ENCODE measurements at regions not wholly inside any gene's neighbourhood (a gene's known extent, or its start where the extent isn't known, plus 50 kb on each side); places are given as distances from the start of the nearest gene placed in this dataset.
"Not testable (repeated sequence)": the region's sequence is repeated elsewhere in the genome, so short reads cannot be mapped to it uniquely, and the experiment has no call there.

DNA sequence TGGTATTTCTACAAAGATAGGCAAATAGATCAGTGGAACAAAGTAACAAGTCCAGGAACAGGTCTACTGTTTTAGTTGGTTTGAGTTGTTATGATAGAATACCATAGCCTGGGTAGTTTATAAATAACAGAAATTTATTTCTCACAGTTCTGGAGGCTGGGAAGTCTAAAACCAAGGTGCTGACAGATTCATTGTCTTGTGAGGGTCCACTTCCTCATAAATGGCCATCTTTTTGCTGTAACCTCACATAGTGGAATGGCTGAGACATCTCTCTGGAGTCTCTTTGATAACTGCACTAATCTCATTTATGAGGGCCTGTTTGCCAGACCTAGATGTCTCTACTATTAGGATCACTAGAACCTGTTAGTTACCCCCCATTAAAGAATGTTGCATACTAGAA lies 152.3 kb upstream of the MYRIP start:
- no peak for DNase-seq

DNA sequence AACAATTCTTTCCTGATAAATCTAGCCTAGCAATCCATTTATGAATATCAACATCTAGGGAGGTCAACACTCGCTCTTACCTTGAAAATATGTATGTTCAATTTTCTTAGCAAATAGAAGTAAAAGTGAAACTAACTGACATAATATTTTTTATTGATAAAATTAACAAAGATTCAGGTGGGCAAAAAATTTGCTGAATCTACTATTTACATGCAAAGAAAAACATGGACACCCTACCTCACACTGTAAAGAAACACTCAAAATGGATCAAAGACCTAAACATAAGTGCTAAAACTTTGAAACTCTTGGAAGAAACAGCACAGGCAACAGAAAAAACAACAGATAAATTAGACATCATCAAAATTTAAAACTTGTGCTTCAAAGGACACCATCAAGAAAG lies 151.6 kb upstream of the MYRIP start:
- DNase-seq, result no peak

DNA sequence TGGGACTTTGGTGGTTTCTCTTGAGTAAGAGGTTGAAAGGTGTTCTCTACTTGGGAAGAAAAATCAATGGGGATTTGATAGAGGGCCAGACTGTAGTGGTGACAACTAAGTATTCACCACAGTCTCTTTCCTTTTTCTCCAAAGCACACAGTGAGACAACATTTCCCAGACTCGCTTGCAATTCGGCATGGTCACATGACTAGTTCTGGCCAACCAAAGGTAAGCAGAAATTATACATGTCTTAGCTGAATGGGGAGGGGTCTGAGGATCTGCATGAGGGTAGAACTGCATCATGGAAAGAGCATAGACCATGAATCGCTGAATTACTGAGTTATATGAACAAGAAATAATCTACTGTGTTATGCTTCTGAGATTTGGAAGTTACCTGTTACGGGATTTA lies 144.5 kb upstream of the MYRIP start:
- no peak for DNase-seq

DNA sequence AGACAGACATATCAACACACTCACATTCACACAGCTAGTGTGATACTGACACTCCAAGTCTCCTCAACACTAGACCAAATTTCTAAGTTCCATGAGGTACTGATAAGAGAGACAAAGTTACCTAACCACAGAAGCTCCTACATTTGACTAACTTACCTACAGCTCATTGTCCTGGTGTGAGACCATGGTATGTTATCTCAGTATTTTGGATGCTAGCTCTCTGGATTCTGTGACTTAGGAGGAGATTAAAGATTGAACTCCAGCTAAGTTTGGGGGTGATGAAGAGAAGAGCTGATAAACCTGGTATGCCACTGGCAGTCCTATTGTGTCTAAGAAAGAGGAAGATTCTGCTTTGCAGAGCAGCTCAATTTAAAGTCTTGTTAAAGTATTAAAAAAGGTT lies 144.0 kb upstream of the MYRIP start:
- no peak for DNase-seq

DNA sequence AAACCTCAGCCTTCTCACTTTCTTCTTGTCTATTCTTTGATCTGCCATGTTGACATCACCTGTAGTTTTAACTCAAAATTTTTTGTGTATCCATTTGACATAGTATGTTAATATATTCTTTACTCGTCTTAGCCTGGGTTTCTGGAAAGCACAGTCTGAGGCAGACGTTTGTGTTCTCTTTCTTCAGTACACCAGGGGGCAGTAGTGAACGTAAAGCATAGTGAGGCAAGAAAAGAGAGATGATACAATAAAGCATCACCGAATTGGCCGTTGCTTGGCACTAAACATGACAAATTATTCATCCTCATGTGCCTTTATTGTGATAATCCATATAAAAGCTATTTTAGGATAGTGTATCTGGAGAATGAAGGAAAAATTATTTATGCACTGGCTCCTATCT lies 141.0 kb upstream of the MYRIP start:
- peak; percentile 18 for DNase-seq

DNA sequence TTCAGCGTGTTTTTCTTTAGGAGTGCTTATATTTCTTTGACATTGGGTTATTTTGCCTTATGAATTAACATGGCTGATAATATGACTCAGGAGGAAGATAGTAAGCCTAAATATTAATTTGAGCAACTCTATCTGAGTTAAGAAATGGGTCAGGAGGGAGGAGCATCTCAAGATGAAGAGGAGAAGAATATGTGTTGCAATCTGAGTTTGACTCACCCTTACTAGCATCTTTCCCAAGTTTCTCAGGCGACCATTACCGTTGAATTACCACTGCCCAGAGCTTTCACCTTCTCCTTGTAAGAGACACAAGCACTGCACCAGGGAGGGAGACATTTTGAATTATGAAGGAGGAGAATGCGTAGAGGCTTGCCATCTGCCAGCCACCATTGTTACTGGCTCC lies 138.3 kb upstream of the MYRIP start:
- no peak for DNase-seq

DNA sequence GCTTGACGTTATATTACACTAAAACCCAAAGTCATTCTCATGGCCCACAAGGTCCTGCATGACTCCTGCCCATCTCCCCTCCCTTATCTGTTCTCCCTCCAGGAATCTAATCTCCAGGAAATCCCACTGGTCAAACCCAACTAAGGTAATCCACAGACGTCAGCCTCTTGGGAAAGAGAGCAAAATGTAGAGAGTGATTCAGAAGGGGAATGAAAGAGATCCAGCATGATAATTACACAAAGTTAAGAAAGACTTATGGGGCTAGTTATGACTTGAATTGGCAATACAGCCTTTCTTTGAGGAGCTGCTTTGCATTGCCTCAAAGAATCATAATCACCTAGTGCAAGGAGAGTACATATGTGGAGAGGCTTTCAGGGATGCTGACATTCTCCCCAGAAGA lies 137.8 kb upstream of the MYRIP start:
- no peak for DNase-seq

DNA sequence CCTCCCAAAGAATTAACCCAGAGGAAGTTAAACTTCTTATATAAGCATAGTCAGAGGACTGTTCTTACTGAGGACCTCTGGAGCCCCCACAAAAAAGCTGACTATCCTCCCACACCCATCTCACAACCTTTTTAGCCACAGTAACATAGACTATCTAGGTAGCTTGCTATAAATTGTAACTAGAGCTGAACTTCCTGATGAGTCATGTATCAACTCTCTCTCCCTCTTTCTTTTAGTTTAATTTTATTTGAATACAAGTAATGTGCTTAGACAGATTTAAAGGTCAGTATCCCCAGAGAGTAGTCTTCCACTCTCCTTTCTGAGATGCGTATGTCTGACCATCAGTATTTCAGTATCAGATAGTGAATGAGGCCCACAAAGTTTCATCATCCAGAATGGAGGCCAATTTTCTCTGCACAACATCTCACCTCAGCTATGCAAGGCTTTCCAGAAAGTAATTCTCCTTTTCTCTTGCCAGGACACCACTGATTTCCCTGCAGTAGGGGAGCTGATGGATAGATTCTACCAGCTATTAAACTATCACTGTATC lies 104.0 kb upstream of the MYRIP start:
- no peak for DNase-seq

DNA sequence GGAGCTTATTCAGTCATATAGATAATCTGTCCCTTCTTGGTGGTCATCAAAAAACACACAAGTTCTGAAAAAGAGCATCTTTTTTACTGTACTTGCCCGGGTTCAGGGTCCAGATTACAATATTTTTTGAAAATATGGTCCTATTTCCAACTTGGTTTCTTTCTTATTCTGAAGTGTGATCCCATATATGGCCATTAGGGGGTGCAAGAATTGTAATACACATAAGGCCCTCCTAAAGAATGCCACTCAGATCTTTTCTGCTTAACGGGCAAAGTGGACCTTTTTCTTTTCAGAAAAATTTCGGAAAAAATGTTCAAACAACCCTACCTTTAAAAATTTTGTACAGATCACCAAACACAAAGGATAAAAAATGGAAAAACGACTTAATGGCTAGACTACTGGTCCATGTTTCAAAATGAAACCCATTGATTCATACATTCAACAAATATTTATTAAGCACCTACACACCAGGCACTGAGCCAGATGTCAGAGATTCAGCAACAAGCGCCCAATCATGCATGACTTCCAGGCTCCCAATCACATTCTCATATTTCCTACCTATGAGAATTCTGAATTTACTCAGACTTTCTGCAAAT lies 102.0 kb upstream of the MYRIP start:
- DNase-seq, result peak; percentile 15

DNA sequence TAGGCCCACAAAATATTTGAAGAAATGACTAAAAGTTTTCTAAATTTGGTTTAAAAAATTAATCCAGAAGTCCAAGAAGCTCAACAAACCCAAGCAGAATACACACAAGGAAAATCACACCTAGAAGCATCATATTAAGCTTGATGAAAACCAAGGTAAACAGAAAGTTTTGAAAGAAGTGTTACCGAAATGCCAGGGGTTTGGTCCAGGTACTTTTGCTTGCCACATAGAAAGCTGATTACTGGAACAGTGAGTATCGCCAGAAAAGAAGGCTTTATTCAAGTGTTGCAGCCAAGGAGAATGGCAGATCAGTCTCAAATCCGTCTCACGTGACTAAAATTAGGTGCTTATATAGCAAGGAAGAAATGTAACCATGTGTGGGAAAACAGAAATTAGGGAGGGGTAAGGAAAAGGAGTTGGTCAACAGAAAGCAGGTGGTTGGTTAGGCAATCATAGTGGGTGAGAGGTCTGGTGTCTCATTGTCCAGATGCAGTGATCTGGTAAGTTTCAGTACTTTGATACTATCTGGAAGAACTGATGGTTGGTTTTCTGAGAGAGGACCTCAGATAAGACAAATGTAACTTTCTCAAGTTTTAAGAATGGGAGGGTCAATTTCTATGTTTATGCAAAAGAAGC lies 96.9 kb upstream of the MYRIP start:
- no peak for DNase-seq

DNA sequence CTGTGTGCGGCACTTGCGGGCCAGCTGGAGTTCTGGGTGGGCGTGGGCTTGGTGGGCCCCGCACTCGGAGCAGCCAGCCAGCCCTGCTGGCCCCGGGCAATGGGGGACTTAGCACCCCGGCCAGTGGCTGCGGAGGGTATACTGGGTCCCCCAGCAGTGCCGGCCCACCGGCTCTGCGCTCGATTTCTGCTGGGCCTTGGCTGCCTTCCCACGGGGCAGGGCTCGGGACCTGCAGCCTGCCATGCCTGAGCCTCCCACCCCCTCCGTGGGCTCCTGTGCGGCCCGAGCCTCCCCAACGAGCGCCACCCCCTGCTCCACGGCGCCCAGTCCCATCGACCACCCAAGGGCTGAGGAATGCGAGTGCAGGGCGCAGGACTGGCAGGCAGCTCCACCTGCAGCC lies 96.1 kb upstream of the MYRIP start:
- not testable (repeated sequence) for DNase-seq

DNA sequence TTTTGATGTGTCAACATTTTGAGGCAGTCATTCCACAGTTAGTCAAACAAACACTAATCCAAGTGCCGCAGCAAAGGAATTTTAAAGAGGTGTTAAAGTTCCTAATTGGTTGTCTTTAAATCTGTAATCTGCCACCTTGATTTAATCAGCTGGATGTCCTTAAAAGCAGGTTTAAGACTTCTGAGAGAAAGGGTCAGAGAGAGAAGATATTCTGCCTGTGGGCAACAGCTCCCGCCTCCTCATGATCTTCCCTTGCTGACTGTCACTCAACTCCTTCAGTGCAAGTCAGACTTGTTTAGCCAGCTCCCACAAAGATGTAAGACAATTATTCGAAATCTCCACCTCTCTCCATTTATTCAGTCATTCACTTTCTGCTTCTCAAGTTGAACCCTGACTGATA lies 92.6 kb upstream of the MYRIP start:
- no peak for DNase-seq

DNA sequence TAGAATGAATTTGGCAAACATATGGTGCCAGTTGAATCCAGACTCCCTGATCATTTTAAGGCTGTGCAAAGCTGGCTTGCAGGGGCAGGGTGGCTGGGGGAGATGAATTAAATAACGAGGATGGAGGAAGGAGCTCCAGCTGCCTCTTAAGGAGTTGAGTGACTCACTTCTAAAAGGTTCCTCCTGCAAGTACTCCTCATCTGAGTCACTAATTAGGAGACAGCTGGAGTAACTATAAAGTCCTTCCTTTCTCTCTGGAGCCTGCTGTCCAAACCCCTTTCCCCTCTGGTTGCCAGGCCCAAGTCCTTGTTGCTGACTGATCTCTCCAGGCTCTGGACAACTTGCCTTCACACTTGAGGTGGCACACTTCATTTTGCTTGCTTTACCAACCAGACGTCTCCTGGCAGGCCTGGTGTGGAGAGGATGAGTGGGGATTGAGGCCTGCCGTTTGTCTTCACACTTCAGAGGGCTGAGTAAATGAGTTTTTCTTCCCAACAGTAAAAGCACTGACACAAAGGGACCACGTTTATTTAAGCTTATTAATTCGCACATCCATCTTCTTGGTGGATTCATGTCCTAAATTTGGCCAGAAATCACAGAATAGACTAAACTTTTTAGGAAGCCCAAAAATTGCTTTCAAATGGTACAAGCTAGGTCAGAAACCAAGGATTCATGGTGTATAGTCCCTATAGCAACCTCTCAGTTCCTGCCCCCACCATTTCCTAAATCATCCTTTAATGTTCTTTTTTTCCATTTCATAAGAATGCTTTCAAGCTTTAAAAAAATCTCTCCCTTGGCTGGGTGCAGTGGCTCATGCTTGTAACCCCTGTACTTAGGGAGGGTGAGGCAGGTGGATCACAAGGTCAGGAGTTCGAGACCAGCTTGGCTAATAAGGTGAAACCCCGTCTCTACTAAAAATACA lies 90.5 kb upstream of the MYRIP start:
- no peak for DNase-seq

DNA sequence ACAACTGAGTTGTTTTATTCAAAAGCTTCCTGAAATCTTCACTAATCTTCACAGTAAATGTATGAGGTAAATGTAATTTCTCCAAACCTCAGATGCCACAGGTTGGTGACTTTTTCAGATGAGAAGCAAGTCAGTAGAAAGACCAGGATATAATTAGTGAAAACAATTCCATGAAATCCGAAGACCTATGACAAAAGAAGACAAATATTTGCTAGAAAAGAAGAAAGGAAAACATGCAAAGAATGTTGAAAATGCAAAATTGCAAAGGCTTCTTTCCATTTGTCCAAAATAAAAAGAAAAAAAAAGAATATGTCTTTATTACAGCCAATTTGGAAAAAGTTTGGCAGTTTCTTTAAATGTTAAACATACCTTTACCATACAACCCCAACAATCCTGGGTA lies 88.3 kb upstream of the MYRIP start:
- DNase-seq, result no peak

DNA sequence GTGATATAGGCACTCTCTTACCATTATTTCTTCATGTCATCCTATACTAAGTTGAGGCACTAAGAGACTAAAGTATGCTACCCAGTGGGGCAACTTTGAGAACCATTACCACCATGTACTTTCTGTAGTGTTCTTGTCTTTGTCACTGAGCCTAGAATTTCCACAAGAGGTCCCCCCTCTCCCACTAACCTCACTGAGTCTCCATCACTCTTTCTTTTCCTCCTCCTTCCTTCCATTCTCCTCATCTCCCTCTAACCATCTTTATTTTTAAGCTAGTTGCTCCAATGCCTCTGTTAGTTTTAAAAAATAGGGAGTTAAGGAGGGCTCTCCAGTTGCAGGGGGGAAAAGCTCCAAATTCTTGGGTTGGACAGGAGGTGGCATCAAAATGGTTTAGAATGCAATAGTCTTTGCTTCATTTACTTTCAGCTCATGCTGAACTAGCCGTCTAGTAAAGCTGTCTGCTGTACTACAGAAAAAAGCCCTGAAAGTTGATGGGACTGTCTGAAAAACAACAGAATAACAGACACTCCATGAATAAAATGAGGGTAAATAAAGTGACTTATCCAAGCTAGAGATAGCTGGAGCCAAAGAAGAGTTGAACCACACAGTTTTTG lies 85.1 kb upstream of the MYRIP start:
- no peak for DNase-seq

DNA sequence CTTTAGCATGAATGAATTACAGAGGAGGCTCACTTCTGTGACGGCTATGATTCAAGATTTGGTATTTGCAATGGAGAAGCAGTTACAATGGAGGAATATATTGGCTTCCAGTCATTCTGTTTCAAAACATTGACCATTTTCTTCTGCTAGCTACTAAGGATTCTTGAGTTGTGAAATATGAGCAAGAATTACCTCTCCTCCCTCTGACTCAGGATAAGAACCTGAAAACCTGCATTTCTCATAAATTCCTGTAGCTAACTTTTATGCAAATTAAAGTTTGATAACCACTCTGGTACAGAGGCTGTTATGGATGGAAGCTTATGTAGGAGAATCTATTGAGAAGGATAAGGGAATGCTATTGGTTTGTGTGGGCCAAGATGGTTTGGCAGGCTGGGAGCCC lies 84.1 kb upstream of the MYRIP start:
- DNase-seq, result no peak

DNA sequence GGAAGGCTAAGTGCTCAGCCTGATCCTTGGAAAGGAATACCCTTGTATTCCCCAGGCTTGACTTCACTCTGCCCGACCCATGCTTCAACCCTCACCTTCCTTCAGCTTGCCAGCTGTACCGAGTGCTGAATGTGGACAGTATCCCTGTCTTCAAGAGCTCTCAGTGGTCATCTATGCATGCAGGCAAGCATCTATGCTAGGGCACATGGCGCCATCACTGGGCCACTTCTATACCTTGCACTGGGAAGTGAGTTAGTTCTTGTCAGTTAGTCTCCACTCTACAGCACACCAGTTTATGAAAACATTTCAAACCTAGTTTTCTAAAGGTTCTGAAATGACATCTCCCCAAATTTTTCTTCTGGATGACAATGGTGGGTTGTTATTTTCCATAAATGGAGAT lies 82.0 kb upstream of the MYRIP start:
- DNase-seq, result no peak

DNA sequence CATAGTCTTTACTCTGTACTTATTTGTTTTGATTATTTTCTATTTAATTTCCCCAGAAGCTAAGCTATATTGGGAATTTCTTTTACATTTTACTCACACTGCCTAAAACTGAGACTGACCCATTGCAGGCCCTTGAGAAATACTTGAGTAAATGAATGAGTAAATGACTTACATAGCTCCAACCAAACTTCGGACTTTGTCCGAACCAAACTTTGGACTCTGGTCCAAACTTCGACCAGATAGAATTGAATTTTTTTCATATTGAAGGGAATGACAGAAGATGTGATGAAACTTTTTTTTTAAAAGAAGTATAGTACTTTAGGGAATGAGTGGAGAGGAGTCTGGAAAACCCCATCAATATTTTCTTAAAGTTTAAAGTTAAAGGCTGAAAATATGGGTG lies 75.6 kb upstream of the MYRIP start:
- DNase-seq, result no peak

DNA sequence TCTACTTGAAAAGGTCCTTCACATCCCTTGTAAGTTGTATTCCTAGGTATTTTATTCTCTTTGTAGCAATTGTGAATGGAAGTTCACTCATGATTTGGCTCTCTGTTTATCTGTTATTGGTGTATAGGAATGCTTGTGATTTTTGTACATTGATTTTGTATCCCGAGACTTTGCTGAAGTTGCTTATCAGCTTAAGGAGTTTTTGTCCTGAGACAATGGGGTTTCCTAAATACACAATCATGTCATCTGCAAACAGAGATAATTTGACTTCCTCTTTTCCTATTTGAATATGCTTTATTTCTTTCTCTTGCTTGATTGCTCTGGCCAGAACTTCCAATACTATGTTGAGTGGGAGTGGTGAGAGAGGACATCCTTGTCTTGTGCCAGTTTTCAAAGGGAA lies 69.8 kb upstream of the MYRIP start:
- not testable (repeated sequence) for DNase-seq

DNA sequence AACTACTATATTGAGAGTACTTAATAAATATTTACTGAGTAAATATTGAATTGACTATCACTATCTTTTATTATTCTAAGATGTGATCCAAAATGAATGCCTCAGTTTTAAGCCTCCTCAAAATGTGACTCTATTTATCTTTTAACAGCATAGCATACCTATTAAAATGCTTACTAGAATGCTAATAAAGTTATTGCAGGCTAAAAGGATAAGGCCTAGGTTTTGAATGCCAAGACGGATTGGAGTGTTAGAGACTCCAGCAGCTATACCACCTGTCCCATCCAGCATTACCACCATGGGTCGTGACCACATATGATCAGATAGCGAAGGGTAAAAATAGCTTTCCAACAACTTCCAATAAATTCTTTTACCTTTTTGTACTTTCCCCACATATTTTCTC lies 64.7 kb upstream of the MYRIP start:
- no peak for DNase-seq

DNA sequence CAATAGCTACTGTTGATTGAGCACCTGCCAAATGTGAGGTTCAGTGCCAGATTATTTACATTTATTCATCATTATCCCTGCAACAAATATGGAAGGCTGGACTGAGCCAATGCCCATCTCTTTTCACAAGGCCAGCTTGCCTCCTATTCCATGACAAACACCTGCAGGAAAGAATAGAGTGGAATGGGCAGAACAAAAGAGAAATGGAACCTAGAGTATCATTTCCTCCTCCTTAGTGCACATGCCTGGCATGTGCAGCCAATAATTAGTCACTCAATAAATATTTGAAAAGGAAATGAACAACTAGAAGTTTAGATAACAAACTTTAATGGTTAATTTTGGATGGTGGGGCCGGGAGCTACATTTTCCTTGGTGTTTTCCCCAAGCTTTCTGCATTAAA lies 61.4 kb upstream of the MYRIP start:
- DNase-seq, result no peak

DNA sequence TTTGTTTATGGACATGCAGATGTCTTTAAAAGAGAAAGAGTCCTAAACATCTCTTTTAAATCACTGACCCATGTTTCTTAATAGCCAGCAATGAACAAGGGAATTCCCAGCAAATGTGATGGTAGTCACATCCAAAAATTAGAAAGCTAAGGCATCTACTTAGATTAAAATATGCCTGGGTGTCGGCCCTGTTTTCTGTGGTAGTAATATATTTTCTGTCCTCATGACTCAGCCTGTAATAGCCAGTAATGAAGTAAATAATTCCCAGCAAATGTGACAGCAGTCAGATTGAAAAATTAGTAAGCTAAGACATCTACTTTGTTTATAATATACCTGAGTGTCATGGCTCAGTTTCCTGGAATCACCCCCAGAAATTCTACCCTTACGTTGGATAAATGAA lies 60.6 kb upstream of the MYRIP start:
- no peak for DNase-seq

DNA sequence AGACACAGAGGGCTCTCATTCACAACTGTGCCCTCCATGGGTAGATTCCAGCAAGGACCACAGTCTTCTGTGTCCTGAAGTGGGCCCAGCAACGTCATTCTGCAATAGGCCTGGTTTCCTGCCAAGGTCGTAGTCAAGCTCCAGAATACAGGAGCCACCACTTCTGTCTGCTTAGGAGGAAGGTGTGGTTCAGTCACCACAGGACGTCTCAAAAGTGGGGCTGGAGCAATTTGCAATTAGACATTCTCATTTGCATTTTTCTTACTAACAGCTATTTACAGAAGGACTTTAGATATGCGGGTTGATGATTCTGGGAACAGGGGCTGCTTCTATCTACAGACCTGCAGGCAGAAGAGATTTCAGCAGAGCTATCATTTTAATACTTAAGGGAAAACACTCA lies 58.7 kb upstream of the MYRIP start:
- DNase-seq, result no peak

DNA sequence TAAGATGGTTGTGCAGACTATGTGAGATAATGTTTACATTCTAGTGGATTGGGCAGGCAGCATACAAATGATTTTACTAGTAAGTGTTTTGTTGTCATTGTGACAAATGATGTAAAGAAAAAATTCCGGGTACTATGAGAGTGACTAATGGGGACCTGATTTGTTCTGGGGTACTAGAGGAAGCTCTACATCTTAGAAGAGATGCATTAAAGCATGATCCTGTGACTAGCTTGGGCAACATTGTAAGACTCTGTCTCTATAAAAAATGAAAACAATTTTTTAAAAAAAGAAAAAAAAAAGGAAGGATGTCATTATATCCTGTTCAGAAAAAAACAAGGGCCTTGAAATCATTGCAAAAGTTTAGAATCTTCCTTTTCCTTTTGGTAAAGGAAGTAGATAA lies 58.1 kb upstream of the MYRIP start:
- no peak for DNase-seq
